Activated CD4-positive, alpha-beta T cell treated with anti-CD3 and anti-CD28 coated beads, Interleukin-2, amount 10 ng/mL, durations not matched to agents 24 days and 14 days (primary cell): ENCODE measurements at regions not wholly inside any gene's neighbourhood (a gene's known extent, or its start where the extent isn't known, plus 50 kb on each side); places are given as distances from the start of the nearest gene placed in this dataset.

Source experiments
- DNase-seq: peaks from one replicate; pipeline ENCODE4 v3.0.0; 2022
- H3K27ac Mint-ChIP-seq: one replicate; pipeline ENCODE4 v1.8.0; 2022; ENCODE audit warnings: mild to moderate bottlenecking, mixed read lengths
- H3K27me3 Mint-ChIP-seq: one replicate; pipeline ENCODE4 v1.8.0; 2022; ENCODE audit warnings: mixed read lengths
- H3K36me3 Mint-ChIP-seq: one replicate; pipeline ENCODE4 v1.8.0; 2022; ENCODE audit warnings: low read depth, mild to moderate bottlenecking, mixed read lengths
- H3K4me1 Mint-ChIP-seq: one replicate; pipeline ENCODE4 v1.8.0; 2021; ENCODE audit warnings: mixed read lengths
- H3K4me3 Mint-ChIP-seq: one replicate; pipeline ENCODE4 v1.8.0; 2022; ENCODE audit warnings: mild to moderate bottlenecking, moderate library complexity, mixed read lengths
- H3K9me3 Mint-ChIP-seq: one replicate; pipeline ENCODE4 v1.8.0; 2021; ENCODE audit warnings: mixed read lengths
- intact Hi-C: fragments of 100-400 bp; cut with micrococcal nuclease; formaldehyde crosslinking; loops from one replicate; pipeline ENCODE4 v1.15.1; 2023

GRCh38 chr5:96058084-96058483 lies 96.4 kb upstream of the ELL2 start:
- intact Hi-C loops, result no loop called here
- peaks cover 4% of the 10 kb centered on the region for H3K9me3 Mint-ChIP-seq
- no peaks in the 10 kb centered on the region for H3K27me3 Mint-ChIP-seq
- no peaks in the 10 kb centered on the region for H3K36me3 Mint-ChIP-seq
- no peak overlapping the region for H3K4me3 Mint-ChIP-seq
- no peak overlapping the region for H3K27ac Mint-ChIP-seq
- DNase-seq, result no peak
- H3K4me1 Mint-ChIP-seq, result peaks cover 13% of the 10 kb centered on the region

DNA sequence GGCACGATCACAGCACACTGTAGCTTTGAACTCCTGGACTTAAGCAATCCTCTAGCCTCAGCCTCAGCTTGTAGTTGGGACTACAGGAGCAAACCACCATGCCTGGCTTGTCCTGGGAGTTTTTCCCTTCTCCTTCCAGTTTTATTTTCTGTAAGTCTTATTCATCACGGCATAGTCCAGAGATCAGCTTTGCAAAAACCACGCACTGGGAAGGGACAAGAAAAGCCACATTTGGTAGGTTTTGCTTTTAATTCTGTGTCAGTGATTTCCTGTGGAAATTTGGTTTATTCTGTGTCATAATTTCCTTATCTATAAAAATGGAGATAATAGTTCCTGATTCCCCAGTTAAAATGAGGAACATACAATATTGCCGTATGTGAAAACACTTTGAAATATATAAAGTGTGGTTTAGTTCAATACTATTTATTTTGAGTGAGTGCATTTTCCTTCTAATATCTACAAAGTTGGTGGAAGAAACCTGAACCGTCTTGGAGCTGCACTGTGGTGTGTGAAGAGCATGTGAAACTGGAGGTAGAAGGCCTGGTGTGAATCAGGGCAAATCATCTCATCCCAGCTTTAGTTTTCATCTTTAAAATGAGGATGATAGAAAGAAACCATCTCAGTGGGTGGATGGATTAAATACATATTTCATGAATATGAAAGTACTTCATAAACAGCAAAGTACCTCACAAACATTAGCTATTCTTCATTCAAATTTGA lies 92.8 kb upstream of the ELL2 start:
- H3K27me3 Mint-ChIP-seq, result no peaks in the 10 kb centered on the region
- no peaks in the 10 kb centered on the region for H3K36me3 Mint-ChIP-seq
- peaks cover 3% of the 10 kb centered on the region for H3K9me3 Mint-ChIP-seq
- H3K4me3 Mint-ChIP-seq, result peak overlapping the region; percentile 7
- no peak for DNase-seq
- H3K27ac Mint-ChIP-seq, result peak overlapping the region; percentile 65
- H3K4me1 Mint-ChIP-seq, result peaks cover 10% of the 10 kb centered on the region
- intact Hi-C loops, result loop anchor here (1.0 kb wide), 1 partner anchor 11 kb away; no protein-coding TSS in a partner anchor

DNA sequence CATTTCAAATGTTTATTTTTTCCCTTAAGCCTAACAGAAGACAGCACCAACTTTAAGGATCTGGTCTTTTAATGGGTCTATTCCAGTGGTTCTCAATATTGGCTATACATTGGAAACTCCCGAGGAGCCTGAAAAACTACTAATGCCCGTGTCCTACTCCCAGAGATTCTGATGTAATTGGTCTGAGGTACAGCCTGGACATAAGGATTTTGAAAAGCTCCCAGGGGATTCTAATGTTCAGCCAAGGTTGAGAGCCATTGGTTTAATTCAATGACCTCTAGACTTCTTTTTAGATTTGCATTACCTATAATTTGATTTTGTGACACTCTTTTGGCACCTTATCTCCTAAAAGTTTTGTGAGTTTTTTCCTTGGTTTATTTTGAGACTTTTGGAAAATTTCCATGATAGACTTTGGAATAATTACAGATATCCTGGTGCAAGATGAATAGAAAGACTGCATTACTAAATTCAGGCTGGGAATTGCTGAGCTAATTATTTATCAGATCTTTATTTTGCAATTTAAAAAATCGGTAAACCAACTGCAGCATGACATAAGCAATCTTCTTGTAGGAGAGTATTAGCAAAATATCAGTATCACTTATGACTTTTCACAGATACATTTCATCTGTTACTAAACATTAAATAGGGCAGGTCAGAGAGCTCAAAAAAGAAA lies 91.5 kb upstream of the ELL2 start:
- H3K9me3 Mint-ChIP-seq, result peaks cover 3% of the 10 kb centered on the region
- DNase-seq, result no peak
- no peak overlapping the region for H3K27ac Mint-ChIP-seq
- intact Hi-C loops, result no loop called here
- H3K4me1 Mint-ChIP-seq, result peaks cover 10% of the 10 kb centered on the region
- H3K36me3 Mint-ChIP-seq, result no peaks in the 10 kb centered on the region
- no peaks in the 10 kb centered on the region for H3K27me3 Mint-ChIP-seq
- no peak overlapping the region for H3K4me3 Mint-ChIP-seq

- H3K27me3 Mint-ChIP-seq, result no peaks in the 10 kb centered on the region
- intact Hi-C loops, result no loop called here
- H3K9me3 Mint-ChIP-seq, result peaks cover 3% of the 10 kb centered on the region
- peaks cover 10% of the 10 kb centered on the region for H3K4me1 Mint-ChIP-seq
- H3K36me3 Mint-ChIP-seq, result no peaks in the 10 kb centered on the region
- no peak overlapping the region for H3K4me3 Mint-ChIP-seq
- H3K27ac Mint-ChIP-seq, result no peak overlapping the region
- no peak for DNase-seq
These were observed 90.7 kb upstream of the ELL2 start for GRCh38 chr5:96052374-96052773.

GRCh38 chr5:96051401-96051830 lies 89.8 kb upstream of the ELL2 start:
- Mint-ChIP-seq H3K36me3 (no peaks in the 10 kb centered on the region), H3K9me3 (peaks cover 3% of the 10 kb centered on the region), H3K27ac (no peak overlapping the region), H3K4me1 (peaks cover 10% of the 10 kb centered on the region), H3K27me3 (no peaks in the 10 kb centered on the region), H3K4me3 (no peak overlapping the region)
- intact Hi-C loops, result no loop called here
- no peak for DNase-seq

DNA sequence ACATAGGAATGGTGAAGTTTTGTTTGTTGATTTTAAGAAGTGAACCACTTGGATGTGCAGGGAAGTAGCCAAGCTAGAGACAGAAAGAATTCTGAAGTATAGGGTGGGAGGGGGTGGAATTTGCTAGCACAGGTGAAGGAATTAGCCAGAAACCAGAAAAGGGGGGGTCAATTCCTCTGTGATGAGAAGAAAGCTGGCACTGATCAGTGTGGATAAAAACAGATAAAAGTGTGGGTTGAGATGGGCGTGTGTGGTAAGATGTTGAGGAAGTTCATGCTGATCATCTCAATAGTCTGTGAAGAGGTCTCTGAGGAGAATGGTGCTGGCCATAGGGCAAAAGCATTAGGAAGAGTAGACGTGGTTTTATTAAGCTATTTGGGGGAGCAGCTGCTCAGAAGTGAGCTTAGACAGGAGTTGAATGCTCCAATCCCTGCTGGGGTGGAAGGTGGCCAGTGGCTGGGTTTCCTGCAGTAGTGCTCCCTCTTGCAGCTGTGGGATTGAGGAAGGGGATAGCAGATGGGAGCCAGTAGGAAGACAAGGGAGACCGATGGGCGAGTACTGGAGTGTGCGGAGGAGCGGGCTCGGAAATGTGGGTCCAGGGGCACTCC lies 88.7 kb upstream of the ELL2 start:
- peaks cover 3% of the 10 kb centered on the region for H3K9me3 Mint-ChIP-seq
- peaks cover 10% of the 10 kb centered on the region for H3K4me1 Mint-ChIP-seq
- H3K27me3 Mint-ChIP-seq, result no peaks in the 10 kb centered on the region
- H3K27ac Mint-ChIP-seq, result no peak overlapping the region
- intact Hi-C loops, result no loop called here
- H3K36me3 Mint-ChIP-seq, result no peaks in the 10 kb centered on the region
- no peak overlapping the region for H3K4me3 Mint-ChIP-seq
- no peak for DNase-seq

DNA sequence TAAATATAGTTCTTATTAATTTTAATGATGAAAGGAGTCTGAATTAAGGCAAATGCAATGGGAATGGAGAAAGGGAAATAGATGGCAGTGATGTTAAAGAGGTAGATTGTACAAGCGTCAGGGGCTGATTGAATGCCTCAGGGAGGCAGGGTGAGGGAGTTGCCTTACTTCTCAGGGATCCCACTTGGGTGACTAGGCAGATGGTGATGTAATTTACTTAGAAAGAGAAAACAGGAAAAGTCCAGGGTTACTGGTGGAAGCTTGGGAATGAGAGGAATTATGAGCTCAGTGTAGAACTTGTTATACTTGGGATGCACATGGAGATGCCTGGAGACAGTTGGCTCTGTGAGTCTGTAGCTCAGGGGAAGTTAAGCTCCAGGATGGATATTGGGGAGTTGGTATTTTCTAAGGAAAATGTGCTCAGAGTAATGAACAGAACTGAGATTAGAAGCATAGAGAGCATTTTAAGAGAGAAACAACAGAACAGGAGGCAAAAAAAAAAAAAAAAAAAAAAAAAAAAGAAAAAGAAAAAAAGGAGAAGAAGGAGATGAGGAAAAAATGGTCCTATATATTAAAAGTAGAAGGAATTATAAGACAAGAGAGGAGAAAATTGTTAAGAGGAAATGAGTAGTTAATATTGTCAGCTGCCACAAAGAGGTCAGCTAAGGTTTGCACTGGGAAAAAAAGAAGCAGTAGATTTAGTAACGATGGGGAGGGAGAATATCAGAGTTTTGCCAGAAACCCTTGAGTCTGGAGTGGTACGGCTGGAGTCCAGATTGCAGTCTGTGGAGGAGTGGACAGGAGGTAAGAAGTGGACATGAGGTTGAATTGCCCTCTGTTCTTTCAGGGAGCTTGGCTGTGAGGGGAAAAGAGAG lies 88.0 kb upstream of the ELL2 start:
- Mint-ChIP-seq H3K4me1 (peaks cover 4% of the 10 kb centered on the region), H3K9me3 (peaks cover 3% of the 10 kb centered on the region), H3K27ac (no peak overlapping the region), H3K27me3 (no peaks in the 10 kb centered on the region), H3K4me3 (no peak overlapping the region), H3K36me3 (no peaks in the 10 kb centered on the region)
- intact Hi-C loops, result no loop called here
- DNase-seq, result no peak

GRCh38 chr5:96048763-96049162 lies 87.1 kb upstream of the ELL2 start:
- no peak overlapping the region for H3K4me3 Mint-ChIP-seq
- H3K9me3 Mint-ChIP-seq, result peaks cover 3% of the 10 kb centered on the region
- peaks cover under 1% of the 10 kb centered on the region for H3K4me1 Mint-ChIP-seq
- intact Hi-C loops, result no loop called here
- DNase-seq, result no peak
- no peak overlapping the region for H3K27ac Mint-ChIP-seq
- no peaks in the 10 kb centered on the region for H3K27me3 Mint-ChIP-seq
- H3K36me3 Mint-ChIP-seq, result no peaks in the 10 kb centered on the region

- H3K27me3 Mint-ChIP-seq, result peaks cover 1% of the 10 kb centered on the region
- intact Hi-C loops, result no loop called here
- H3K27ac Mint-ChIP-seq, result no peak overlapping the region
- no peaks in the 10 kb centered on the region for H3K9me3 Mint-ChIP-seq
- DNase-seq, result no peak
- H3K4me3 Mint-ChIP-seq, result no peak overlapping the region
- no peaks in the 10 kb centered on the region for H3K36me3 Mint-ChIP-seq
- H3K4me1 Mint-ChIP-seq, result no peaks in the 10 kb centered on the region
These were observed 84.2 kb upstream of the ELL2 start for GRCh38 chr5:96045888-96046287.

DNA sequence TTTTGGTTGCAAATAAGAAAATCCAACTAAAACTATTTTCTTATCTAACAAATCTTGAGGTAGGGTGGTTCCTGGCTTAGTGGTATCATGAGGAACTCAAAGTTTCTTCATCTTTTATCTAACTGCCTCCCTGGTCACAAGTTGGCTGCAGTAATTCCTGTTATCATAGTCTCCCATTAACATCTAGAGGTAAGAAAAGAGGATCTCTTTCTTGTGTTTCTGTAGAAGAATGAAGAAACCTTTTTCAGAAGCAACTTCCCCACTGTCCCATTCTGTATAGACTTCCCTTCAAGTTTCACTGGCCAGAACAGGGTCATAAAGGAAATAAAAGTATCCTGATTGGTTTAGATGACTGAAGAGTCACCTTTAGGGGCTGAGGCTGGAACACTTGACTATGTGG lies 81.8 kb upstream of the ELL2 start:
- intact Hi-C loops, result no loop called here

DNA sequence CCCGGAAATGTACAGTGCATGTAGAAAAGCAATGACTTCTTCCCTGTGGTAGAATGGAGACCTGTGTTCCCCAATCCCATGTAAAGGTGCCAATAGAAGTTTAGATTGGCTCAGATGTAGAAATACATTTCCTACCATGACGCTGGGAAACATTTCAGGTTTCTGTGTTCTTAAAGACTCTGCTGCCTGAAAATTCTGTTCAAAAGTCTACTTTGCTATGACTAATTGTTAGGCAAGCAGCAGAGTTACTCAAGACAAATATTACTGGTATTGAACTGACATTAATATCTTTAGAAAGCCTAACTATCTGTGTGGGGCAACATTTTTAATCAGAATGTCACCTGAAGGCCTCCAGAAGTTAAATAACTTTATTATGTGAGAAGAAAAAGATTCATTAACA lies 75.5 kb upstream of the ELL2 start:
- Mint-ChIP-seq H3K4me1 (no peaks in the 10 kb centered on the region), H3K27me3 (no peaks in the 10 kb centered on the region), H3K4me3 (no peak overlapping the region), H3K27ac (no peak overlapping the region), H3K9me3 (peaks cover 8% of the 10 kb centered on the region), H3K36me3 (no peaks in the 10 kb centered on the region)
- intact Hi-C loops, result no loop called here
- no peak for DNase-seq

More for the DNA sequence above, 81.8 kb upstream of the ELL2 start:
- no peak overlapping the region for H3K4me3 Mint-ChIP-seq
- no peaks in the 10 kb centered on the region for H3K4me1 Mint-ChIP-seq
- no peak for DNase-seq
- peaks cover 2% of the 10 kb centered on the region for H3K9me3 Mint-ChIP-seq
- H3K27ac Mint-ChIP-seq, result no peak overlapping the region
- no peaks in the 10 kb centered on the region for H3K36me3 Mint-ChIP-seq
- peaks cover 1% of the 10 kb centered on the region for H3K27me3 Mint-ChIP-seq

GRCh38 chr5:96036301-96036700 lies 74.7 kb upstream of the ELL2 start:
- Mint-ChIP-seq H3K4me1 (no peaks in the 10 kb centered on the region), H3K9me3 (peaks cover 8% of the 10 kb centered on the region), H3K4me3 (no peak overlapping the region), H3K27ac (no peak overlapping the region), H3K27me3 (no peaks in the 10 kb centered on the region), H3K36me3 (no peaks in the 10 kb centered on the region)
- no peak for DNase-seq
- intact Hi-C loops, result no loop called here

DNA sequence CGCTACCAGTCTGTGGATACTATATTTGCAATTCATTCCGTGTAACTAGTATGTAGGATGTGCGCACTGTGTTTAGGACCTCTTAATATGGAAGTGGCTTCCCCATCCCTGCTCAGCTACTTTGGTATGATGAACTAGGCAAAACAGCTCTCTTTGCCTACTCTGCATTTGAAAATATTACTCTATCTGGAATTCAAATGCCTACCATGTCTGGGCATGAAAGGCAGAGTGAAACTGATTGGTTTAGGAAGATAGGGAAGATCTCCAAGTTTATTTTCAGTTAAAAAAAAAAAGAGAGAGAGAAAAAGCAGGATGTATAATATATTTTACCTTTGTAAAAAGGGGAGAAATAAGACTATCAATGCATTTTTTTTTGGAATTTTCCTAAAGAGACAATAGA lies 74.1 kb upstream of the ELL2 start:
- Mint-ChIP-seq H3K27ac (no peak overlapping the region), H3K4me1 (no peaks in the 10 kb centered on the region), H3K9me3 (peaks cover 8% of the 10 kb centered on the region), H3K36me3 (no peaks in the 10 kb centered on the region), H3K27me3 (no peaks in the 10 kb centered on the region), H3K4me3 (no peak overlapping the region)
- DNase-seq, result no peak
- intact Hi-C loops, result no loop called here

DNA sequence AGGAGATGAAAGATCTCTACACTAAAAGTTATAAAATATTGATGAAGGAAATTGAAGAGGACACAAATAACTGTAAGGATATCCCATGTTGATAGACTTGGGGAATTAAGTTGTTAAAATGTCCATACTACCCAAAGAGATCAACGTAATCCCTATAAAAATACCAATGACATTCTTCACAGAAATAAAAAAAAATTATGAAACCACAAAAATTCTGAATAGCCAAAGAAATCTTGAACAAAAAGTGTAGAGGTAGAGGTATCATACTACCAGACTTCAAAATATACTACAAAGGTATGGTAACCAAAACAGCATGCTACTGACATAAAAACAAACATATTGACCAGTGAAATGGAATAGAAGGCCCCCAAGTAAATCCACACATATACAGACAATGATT lies 71.5 kb upstream of the ELL2 start:
- intact Hi-C loops, result no loop called here
- Mint-ChIP-seq H3K36me3 (no peaks in the 10 kb centered on the region), H3K4me3 (no peak overlapping the region), H3K27me3 (peaks cover 2% of the 10 kb centered on the region), H3K9me3 (peaks cover 5% of the 10 kb centered on the region), H3K27ac (no peak overlapping the region), H3K4me1 (no peaks in the 10 kb centered on the region)
- DNase-seq, result no peak
